ENCODE measurements at regions not wholly inside any gene's neighbourhood (a gene's known extent, or its start where the extent isn't known, plus 50 kb on each side); places are given as distances from the start of the nearest gene placed in this dataset.

GRCh38 chr9:19967216-19967887 lies 178.5 kb upstream of the SLC24A2 start:
- TF ChIP-seq POLR2A (IDR thresholded peaks at IDR 0.05; ENCODE audit: low read depth, low read length), result no peak
- TF ChIP-seq POLR2AphosphoS5 (IDR thresholded peaks at IDR 0.05; ENCODE audit: low read depth, low read length), result no peak
- no peak for TF ChIP-seq TAF1 (IDR thresholded peaks at IDR 0.05; ENCODE audit: low read depth, low read length)
- TF ChIP-seq SPI1 (IDR thresholded peaks at IDR 0.05; ENCODE audit: low read depth, low read length), result no peak

All from GM12891 (cell line).